ENCODE measurements at regions not wholly inside any gene's neighbourhood (a gene's known extent, or its start where the extent isn't known, plus 50 kb on each side); places are given as distances from the start of the nearest gene placed in this dataset.

DNA sequence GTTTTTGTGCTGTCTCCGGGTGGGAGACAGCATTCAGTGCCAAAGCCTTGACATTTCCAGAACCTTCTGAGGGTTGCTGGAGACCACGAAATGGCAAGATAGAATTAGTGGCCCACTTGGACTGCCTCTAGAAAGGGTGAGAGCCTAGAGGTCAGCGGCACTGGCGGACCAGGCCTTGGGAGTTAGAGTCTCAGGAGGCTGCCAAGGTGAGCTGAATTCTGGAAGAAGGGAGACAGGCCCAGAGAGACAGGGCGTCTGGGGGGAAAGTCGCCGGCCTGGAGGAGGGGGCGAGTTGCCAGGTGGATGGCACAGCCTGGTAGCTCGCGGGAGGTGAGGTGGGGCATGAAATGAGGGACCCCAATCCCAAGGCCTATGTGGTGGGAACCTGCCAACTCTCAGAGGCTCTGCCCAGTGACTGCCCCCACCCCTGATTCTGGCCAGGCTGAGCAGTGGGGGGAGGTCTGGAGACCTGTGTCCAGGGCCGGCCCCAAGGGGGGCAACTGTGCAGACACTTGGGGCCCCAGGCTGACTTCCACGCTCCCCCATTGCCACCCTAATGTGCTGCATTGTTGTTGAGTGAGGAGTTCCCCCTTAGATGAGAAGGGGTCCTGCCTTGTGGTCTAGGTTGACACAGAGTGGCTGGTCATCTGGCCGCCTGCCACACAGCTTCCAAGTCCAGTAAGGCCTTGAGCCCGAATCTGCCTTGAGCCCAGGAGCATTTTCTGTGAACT is 211.1 kb upstream of the CIBAR2 start:
- no peak for DNase-seq (ENCODE audit: low read depth)

- DNase-seq (ENCODE audit: low read depth), result no peak
Observed at GRCh38 chr16:85323961-85324253, 211.6 kb upstream of the CIBAR2 start.

DNA sequence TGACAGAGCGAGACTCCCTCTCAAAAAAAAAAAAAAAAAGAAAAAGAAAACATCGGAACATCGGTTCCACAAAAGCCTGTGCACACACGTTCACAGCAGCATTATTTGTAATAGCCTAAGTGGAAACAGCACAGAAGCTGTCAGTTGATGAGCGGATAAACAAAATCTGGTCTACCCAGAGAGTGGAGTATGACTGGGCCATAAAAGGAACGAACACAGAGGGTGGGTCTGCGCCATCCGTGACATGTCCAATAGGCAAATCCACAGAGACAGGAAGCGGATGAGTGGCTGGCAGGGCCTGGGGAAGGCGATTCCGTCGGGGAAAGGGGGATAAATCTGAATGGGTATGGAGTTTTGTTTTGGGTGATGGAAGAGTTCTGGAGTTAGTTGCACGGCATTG is 212.2 kb upstream of the CIBAR2 start:
- DNase-seq (ENCODE audit: low read depth), result no peak

GRCh38 chr16:85326113-85326793 is 214.0 kb upstream of the CIBAR2 start:
- no peak for DNase-seq (ENCODE audit: low read depth)

GRCh38 chr16:85326794-85327181 is 214.5 kb upstream of the CIBAR2 start:
- no peak for DNase-seq (ENCODE audit: low read depth)

GRCh38 chr16:85327731-85328675 is 215.7 kb upstream of the CIBAR2 start:
- DNase-seq (ENCODE audit: low read depth), result no peak

- no peak for DNase-seq (ENCODE audit: low read depth)
Observed at GRCh38 chr16:85328676-85329058, 216.4 kb upstream of the CIBAR2 start.

GRCh38 chr16:85329059-85329812 is 217.0 kb upstream of the CIBAR2 start:
- DNase-seq (ENCODE audit: low read depth), result no peak

DNA sequence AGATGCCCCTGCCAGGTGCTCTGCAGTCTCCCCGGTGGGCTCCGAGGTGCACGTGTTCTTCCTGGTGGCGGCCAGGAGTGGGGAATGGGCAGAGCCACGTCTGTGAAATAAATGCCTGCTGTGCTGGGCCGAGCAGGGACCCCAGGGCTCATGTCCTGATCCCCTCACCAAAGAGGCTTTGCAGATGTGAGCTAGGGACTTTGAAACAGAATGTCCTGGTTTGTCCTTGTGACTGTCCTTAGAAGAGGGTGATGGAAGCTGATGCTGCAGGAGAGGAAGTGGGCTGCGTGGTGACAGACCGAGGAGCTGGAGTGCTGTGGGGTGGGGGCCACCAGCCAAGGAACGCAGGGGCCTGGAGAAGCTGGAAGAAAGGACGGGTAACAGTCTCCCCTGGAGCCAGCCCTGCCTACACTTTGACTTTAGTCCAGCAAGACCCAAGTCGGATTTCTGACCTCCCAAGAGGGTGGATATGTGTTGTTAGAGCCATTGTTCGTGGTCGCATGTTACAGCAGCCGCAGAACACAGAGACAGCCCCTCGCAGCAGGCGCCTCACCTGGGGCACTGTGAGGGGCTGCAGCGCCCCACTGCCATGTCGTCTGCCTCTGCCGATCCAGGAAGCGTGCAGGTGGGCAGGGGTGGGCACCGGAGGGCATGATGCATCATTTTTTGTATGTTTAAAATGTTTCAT is 217.9 kb upstream of the CIBAR2 start:
- DNase-seq (ENCODE audit: low read depth), result no peak

GRCh38 chr16:85330694-85331188 is 218.5 kb upstream of the CIBAR2 start:
- DNase-seq (ENCODE audit: low read depth), result peak; percentile 81

DNA sequence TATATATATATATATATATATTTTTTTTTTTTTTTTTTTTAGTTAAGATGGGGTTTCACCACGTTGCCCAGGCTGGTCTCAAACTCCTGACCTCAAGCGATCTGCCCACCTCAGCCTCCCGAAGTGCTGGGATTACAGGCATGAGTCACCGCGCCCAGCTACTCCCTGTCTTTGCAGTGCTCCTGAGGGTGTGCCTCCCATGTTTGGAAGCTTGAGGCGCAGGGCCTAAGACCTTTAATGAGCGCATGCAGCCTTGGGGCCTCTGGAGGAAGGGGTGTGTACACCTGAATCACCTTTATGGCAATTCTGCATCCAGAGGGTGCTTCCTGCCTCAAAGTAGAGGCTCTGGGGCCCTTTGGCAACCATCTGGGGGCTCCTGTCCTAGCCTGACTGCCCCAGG is 219.4 kb upstream of the CIBAR2 start:
- no peak for DNase-seq (ENCODE audit: low read depth)

DNA sequence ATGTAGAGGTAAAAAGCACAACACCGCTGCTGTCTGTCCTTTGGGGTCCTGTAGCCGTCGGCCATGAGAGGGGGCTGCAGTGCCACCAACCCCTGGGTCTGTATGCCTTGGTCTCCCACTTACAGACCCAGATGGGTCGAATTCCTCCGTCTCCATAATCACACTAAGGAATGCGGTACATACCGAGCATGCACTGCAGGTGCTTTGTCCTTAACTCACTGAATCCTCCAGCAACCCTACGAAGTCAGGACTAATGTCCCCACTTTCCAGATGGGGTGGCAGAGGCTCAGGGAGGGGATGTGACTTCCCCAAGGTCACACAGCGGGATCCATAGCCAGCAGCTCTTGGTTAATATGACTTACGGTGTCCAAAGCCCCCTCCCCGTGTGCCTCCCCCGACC is 219.9 kb upstream of the CIBAR2 start:
- DNase-seq (ENCODE audit: low read depth), result no peak

DNA sequence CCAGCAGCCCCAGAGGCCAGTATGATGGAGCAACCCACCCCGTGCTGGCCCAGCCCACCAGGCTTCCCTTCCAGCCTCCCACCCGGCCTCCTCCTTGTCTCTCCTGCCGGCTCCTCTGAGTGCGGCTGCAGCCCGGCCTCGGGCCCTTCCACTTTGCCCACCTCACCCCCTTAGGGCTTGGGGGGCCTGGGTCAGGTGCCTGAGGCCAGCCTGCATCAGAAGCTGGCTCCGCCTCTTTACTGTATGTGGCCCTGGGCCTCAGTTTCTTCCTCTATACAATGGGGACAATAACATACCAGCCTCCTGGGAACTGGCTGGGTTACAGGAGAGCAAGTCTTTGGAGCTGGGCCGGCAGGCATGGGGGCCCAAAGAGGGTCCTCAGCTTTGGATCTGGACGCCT is 221.1 kb upstream of the CIBAR2 start:
- no peak for DNase-seq (ENCODE audit: low read depth)

DNA sequence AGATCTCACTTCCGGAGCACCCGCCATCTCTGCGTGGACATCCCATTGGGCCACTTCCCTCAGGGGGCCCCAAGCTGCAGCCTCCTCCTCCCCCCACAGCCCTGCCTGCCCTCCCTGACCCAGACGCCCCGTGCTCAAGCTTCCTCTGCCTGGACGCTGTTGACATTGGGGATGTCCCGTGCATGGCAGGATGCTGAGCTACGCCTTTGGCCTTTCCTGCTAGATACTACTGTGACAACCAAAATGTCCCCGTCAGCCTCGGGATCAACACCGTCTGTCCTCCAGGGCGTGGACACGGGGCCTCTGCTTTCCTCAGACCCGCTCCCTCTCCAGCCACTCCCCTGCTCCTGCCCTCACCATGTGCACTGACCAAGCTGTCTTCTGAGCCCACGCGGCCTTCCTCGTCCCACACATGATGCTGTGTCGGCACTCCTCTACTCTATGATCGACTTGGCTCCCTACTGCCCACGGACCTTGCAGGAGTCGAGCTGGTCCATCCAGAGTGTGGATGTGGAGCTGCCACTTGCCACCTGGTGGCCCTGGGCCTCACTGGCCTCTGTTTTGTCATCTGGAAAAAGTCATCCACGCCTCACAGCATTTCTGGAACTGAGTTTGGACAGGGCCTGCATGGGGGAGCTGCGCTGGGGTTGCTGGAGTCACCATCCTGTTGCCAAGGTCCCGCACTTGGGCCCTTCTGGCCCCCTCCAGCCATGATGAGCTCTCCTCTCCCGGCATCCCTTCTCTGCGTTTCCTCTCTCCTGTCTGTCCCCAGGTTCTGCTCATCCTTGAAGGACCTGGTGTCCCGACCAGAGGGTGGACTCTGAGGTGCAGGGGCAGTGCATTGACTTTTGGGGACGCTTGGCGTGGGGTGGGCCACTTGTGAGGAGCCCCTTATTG is 221.7 kb upstream of the CIBAR2 start:
- DNase-seq (ENCODE audit: low read depth), result no peak

GRCh38 chr16:85334718-85335583 is 222.7 kb upstream of the CIBAR2 start:
- DNase-seq (ENCODE audit: low read depth), result no peak

- no peak for DNase-seq (ENCODE audit: low read depth)
Observed at GRCh38 chr16:85335584-85336491, 223.6 kb upstream of the CIBAR2 start.

GRCh38 chr16:85337910-85338637 is 225.8 kb upstream of the CIBAR2 start:
- no peak for DNase-seq (ENCODE audit: low read depth)
